NCI-H69 (cell line): ENCODE measurements at regions not wholly inside any gene's neighbourhood (a gene's known extent, or its start where the extent isn't known, plus 50 kb on each side); places are given as distances from the start of the nearest gene placed in this dataset.
A peak's percentile ranks its signal among the peaks of the same experiment; 100 is the strongest.

ENCODE experiments used
- DNase-seq: peaks from one replicate; lab custom pipeline; 2025; lab: John Stamatoyannopoulos, UW

- peak; percentile 67 for DNase-seq
These were observed 303.3 kb upstream of the MMS22L start for GRCh38 chr6:97586344-97586743.

DNA sequence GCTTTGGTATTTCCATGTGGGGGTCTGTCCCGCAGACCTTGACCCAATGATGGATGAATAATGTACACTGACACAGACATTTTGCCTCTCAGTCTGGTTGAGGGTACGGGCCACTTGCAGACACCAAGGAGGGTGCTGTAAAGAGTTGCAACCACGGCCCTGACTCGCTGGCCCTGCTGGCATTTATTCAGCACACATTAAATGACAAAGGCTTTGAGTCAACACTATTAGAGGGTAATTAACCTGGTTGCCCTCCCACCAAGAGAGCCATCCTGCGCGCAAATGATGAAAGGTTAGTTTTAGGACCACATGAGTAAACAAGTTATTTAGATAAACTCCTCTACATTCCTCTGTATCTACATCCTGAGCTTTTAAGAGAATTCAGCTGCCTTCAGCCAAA, 308.9 kb upstream of the MMS22L start:
- DNase-seq, result no peak

- peak; percentile 20 for DNase-seq
These were observed 311.8 kb upstream of the MMS22L start for GRCh38 chr6:97594844-97595243.

- DNase-seq, result no peak
These were observed 338.1 kb upstream of the MMS22L start for GRCh38 chr6:97621111-97621510.

GRCh38 chr6:97626671-97627441, 343.8 kb upstream of the MMS22L start:
- DNase-seq, result peak; percentile 89

GRCh38 chr6:97629180-97629579, 346.2 kb upstream of the MMS22L start:
- no peak for DNase-seq

- no peak for DNase-seq
These were observed 347.6 kb upstream of the MMS22L start for GRCh38 chr6:97630604-97631003.

GRCh38 chr6:97632341-97632740, 349.3 kb upstream of the MMS22L start:
- DNase-seq, result no peak

GRCh38 chr6:97639702-97640101, 356.7 kb upstream of the MMS22L start:
- DNase-seq, result no peak

DNA sequence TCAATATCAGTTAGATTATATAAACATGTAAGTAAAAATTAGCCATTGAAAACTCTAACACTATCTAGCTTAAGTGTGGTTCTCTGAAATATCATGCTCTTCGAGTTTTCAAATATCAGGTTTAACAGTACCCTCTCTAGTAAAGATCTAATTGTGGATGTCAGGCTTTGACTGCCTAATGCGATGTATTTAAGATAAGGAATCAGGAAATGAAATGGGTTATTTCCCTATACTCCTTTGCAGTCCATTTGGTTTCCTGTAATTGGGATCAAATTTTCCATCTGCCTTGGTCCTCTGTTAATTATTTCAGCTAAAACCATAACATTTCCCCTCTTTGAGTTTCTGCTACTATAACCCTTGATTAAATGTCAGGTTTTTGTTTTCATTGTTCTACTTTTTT, 361.3 kb upstream of the MMS22L start:
- DNase-seq, result no peak

GRCh38 chr6:97645757-97646156, 362.7 kb upstream of the MMS22L start:
- DNase-seq, result peak; percentile 22

- DNase-seq, result no peak
These were observed 370.1 kb upstream of the MMS22L start for GRCh38 chr6:97653076-97653475.

- DNase-seq, result no peak
These were observed 370.5 kb upstream of the MMS22L start for GRCh38 chr6:97653517-97653916.

DNA sequence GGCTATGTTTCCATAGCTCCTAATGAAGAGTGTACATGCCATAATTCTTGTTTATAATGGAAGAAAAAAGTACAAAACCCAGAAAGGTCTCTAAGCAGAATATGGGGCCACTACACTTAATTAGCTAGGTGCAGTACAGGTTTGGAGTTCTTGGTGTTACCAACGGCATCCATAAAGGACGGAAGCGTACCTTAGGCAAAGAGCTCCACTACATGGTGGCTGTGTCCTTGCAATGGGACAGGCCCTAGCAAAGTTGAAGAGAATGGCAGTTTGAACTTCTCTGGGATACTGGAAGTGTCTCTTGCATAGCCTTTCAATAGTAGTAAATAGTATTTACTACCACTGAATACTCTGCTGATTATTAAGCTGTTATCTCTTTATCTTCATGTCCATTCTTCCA, 371.7 kb upstream of the MMS22L start:
- peak; percentile 29 for DNase-seq

GRCh38 chr6:97656236-97656635, 373.2 kb upstream of the MMS22L start:
- DNase-seq, result peak; percentile 72

GRCh38 chr6:97656706-97657350, 373.8 kb upstream of the MMS22L start:
- DNase-seq, result peak; percentile 11

- DNase-seq, result no peak
These were observed 375.1 kb upstream of the MMS22L start for GRCh38 chr6:97658090-97658489.

DNA sequence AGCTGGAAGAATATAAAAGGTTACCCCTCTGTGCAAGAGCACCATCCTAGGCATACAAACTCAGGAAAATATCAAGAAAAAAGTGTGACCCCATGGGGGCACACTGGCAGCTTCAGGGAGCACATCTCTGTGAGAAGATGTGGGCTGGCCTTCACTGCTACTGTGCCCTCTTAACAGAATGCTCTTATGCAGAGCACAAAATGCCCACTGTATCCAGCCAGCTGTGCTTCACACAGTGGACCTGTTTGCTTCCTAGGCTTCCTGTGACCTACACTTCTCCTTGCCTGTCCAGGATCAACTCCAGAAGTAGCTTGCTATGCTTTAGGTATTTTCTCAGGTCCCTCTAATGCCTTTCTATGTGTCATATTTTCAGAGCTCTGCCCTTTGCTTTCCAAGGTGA, 380.2 kb upstream of the MMS22L start:
- DNase-seq, result peak; percentile 38

DNA sequence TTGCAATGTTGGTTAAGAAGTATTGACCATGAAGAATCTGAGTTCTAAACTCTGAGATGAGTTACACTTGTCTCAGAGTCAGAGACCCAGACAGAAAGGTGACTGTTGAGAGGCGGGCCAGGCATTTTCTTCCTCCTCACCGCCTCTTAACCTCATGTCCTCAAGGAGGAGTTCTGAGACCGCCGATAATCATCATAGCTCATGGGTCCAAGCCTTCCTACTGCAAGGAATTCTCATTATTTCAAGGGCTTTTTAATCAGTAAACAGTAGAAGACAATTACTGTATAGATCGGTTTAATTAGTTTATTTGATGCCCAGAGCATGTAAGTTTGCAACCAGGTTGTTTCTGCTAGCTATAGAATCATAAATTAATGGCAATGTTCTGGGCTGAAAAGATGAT, 382.4 kb upstream of the MMS22L start:
- DNase-seq, result no peak

DNA sequence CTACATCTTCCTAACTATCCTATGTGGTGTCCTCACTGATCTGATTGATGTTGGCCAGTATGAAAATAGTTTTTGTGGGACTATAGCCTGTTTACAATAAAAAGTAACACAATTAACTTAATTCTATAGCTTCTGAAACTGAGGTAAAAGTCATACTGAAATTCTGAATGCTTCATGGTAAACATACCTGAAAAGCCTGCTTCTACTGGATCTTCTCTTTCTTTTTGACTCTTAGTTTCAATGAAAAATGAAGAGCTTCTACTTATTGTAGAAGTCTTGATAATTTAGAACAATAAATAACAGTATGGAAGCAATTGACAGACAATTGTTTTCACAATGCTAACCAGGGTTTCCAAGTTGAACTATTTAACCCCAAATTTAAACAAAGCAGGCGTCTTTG, 383.9 kb upstream of the MMS22L start:
- no peak for DNase-seq

GRCh38 chr6:97668716-97669115, 385.7 kb upstream of the MMS22L start:
- peak; percentile 57 for DNase-seq

DNA sequence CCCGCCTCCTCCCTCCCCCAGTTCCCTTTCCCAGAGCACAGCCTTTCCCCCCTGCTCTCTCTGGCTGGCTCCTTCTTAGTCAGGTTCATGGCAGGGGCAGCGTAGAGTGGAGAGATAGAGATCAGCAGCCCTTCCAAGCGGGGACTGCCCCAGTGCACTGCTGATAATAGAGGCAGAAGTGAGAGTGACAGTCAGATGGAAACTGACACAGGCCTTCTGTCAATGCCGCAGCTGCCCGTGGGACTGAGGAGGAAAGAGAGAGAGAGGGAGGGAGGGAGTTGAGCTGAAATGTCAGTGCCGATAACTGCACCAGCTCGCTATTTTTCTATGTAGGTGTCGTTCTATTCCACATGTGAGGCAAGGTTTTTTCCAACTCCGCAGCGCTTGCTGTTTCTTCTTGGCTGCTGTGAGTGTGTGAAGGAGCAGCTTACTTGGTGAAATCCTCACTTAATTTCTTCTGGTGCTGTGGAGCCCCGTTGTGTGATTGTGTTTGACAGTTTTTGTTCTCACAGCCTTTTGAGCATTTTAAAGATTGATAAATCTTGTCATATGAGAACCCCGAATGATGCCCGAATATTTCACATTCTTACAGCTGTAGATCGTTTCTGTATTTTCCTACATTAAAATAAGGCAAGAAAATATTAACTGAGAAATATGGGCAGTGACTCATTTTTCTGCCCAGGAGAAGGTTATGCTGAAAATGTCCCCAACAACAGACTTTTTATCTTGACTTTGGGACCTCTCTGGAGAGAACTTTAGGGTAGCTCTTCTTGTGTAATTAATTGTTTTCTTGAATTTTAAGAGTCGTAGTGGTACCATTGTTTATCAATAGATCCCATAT, 386.4 kb upstream of the MMS22L start:
- peak; percentile 83 for DNase-seq

DNA sequence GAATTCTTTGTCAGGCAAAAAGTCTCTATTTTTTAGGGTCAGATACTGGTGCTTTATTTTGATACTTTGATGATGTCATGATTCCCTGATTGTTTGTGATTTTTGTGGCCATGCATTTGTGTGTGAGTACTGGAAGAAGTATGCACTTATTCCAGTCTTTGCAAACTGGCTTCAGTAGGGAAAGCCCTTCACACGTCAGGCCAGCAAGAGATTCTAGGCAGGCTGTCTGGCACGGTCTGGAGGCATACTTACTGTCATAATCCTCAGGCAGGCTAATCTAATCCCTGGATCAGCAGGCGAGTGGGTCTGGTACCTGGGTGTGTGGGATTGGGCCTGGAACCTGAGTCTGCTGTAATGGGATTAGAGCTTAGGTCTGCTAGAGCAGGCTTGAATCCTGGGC, 391.8 kb upstream of the MMS22L start:
- no peak for DNase-seq
